Keratinocyte (primary cell): ENCODE measurements at regions not wholly inside any gene's neighbourhood (a gene's known extent, or its start where the extent isn't known, plus 50 kb on each side); places are given as distances from the start of the nearest gene placed in this dataset.

ENCODE experiments used
- DNase-seq: peaks from one replicate; pipeline ENCODE4 v3.0.0-alpha.2; 2011; ENCODE audit warnings: low read depth, missing footprints, low spot score
- FAIRE-seq: peaks from 2 replicates; lab custom pipeline; 2011; peaks lifted over from hg19 to GRCh38; lab: Jason Lieb, UNC
- H2AFZ ChIP-seq: 2 replicates; pipeline ENCODE4 v1.6.0; 2012; ENCODE audit warnings: low read length, control low read depth, inconsistent platforms; ENCODE audit not compliant: control insufficient read depth
- H3K27ac ChIP-seq: 2 replicates; pipeline ENCODE4 v1.5.1; 2011; ENCODE audit warnings: low read length; ENCODE audit not compliant: control insufficient read depth, insufficient read depth
- H3K27me3 ChIP-seq: 3 replicates; pipeline ENCODE4 v1.6.0; 2011; ENCODE audit warnings: low read length; ENCODE audit not compliant: control insufficient read depth, insufficient read depth; ENCODE audit errors: extremely low read depth
- H3K36me3 ChIP-seq, 2 experiments: 2 replicates in 1 of 2; 3 replicates in 1 of 2; pipeline ENCODE4 v1.5.1; 2011; ENCODE audit warnings: low read length in 2 of 2, mild to moderate bottlenecking in 1 of 2; ENCODE audit not compliant: control insufficient read depth in 2 of 2, insufficient read depth in 2 of 2; ENCODE audit errors: extremely low read depth in 1 of 2
- H3K4me1 ChIP-seq: 3 replicates; pipeline ENCODE4 v1.5.1; 2011; ENCODE audit warnings: low read length; ENCODE audit not compliant: control insufficient read depth, insufficient read depth; ENCODE audit errors: extremely low read depth
- H3K4me2 ChIP-seq: 3 replicates; pipeline ENCODE4 v1.6.0; 2011; ENCODE audit warnings: low read depth, low read length; ENCODE audit not compliant: control insufficient read depth, insufficient read depth; ENCODE audit errors: extremely low read depth
- H3K4me3 ChIP-seq, 3 experiments: fragments of 200-600 bp in 1 of 3; sonication (generic) in 1 of 3; 2 replicates in 2 of 3; 3 replicates in 1 of 3; pipeline ENCODE4 v1.5.1; 2011 to 2016; ENCODE audit warnings: low read length in 3 of 3, mild to moderate bottlenecking in 3 of 3, control low read depth in 2 of 3, inconsistent platforms in 1 of 3, low read depth in 1 of 3, mixed read lengths in 1 of 3, mixed run types in 1 of 3, moderate library complexity in 1 of 3; ENCODE audit not compliant: control insufficient read depth in 2 of 3, insufficient read depth in 2 of 3; ENCODE audit errors: extremely low read depth in 1 of 3
- H3K79me2 ChIP-seq: 2 replicates; pipeline ENCODE4 v1.6.0; 2012; ENCODE audit warnings: low read length; ENCODE audit not compliant: control insufficient read depth, insufficient read depth
- H3K9ac ChIP-seq: 3 replicates; pipeline ENCODE4 v1.6.0; 2011; ENCODE audit warnings: low read length; ENCODE audit not compliant: control insufficient read depth, insufficient read depth; ENCODE audit errors: extremely low read depth
- H3K9me1 ChIP-seq: 3 replicates; pipeline ENCODE4 v1.6.0; 2011; ENCODE audit warnings: low read length; ENCODE audit not compliant: control insufficient read depth, insufficient read depth; ENCODE audit errors: extremely low read depth
- H3K9me3 ChIP-seq: 2 replicates; pipeline ENCODE4 v1.5.1; 2012; ENCODE audit warnings: low read depth, low read length; ENCODE audit not compliant: control insufficient read depth
- H4K20me1 ChIP-seq: 3 replicates; pipeline ENCODE4 v1.6.0; 2011; ENCODE audit warnings: low read length; ENCODE audit not compliant: control insufficient read depth, insufficient read depth; ENCODE audit errors: extremely low read depth
- EZH2 ChIP-seq: IDR thresholded peaks from one replicate; pipeline ENCODE4 v1.6.1; 2012; ENCODE audit warnings: inconsistent platforms, mild to moderate bottlenecking, low read length, moderate library complexity
- dilution Hi-C: fragments of 300-500 bp; cut with MboI; formaldehyde crosslinking; loops from one replicate; pipeline ENCODE4 v1.7.0; 2020; ENCODE audit warnings: low sequenced_read_pairs; ENCODE audit not compliant: extremely low pct_ligation_motif_present
- TF ChIP-seq, protein P1 (sequence below), 3 experiments: IDR thresholded peaks in 1 of 3; conservative IDR thresholded peaks in 1 of 3; optimal IDR thresholded peaks in 1 of 3; 2 replicates in 2 of 3; 3 replicates in 1 of 3; pipeline versions ENCODE3 to v1.5.1; 2011; ENCODE audit warnings: low read length in 3 of 3, mild to moderate bottlenecking in 3 of 3, moderate library complexity in 2 of 3, control low read depth in 1 of 3, inconsistent platforms in 1 of 3; ENCODE audit not compliant: insufficient read depth in 2 of 3; ENCODE audit errors: extremely low read depth in 1 of 3

- no peak overlapping the region for H2AFZ ChIP-seq
- DNase-seq (no peak), FAIRE-seq (no peak)
- H4K20me1 ChIP-seq, result no peaks in the 10 kb centered on the region
- no peaks in the 10 kb centered on the region for H3K4me1 ChIP-seq
- H3K4me2 ChIP-seq, result no peak overlapping the region
- no peaks in the 10 kb centered on the region for H3K9me3 ChIP-seq
- H3K27me3 ChIP-seq, result no peaks in the 10 kb centered on the region
- H3K4me3 ChIP-seq, result no peak overlapping the region
- no peak overlapping the region for H3K9ac ChIP-seq
- TF ChIP-seq EZH2, result no peak
- TF ChIP-seq, protein P1, sequence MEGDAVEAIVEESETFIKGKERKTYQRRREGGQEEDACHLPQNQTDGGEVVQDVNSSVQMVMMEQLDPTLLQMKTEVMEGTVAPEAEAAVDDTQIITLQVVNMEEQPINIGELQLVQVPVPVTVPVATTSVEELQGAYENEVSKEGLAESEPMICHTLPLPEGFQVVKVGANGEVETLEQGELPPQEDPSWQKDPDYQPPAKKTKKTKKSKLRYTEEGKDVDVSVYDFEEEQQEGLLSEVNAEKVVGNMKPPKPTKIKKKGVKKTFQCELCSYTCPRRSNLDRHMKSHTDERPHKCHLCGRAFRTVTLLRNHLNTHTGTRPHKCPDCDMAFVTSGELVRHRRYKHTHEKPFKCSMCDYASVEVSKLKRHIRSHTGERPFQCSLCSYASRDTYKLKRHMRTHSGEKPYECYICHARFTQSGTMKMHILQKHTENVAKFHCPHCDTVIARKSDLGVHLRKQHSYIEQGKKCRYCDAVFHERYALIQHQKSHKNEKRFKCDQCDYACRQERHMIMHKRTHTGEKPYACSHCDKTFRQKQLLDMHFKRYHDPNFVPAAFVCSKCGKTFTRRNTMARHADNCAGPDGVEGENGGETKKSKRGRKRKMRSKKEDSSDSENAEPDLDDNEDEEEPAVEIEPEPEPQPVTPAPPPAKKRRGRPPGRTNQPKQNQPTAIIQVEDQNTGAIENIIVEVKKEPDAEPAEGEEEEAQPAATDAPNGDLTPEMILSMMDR (optimal IDR thresholded peaks at IDR 0.05 in 1 of 3, IDR thresholded peaks at IDR 0.05 in 1 of 3, conservative IDR thresholded peaks at IDR 0.05 in 1 of 3; ENCODE audit: extremely low read depth in 1 of 3, insufficient read depth in 2 of 3, low read length in 3 of 3), result no peak
- H3K36me3 ChIP-seq, result no peaks in the 10 kb centered on the region
- H3K9me1 ChIP-seq, result no peaks in the 10 kb centered on the region
- dilution Hi-C loops, result no loop called here
- no peaks in the 10 kb centered on the region for H3K79me2 ChIP-seq
- no peak overlapping the region for H3K27ac ChIP-seq
Observed at GRCh38 chr5:99133921-99134320, 205.1 kb upstream of the CHD1 start.

GRCh38 chr5:99129768-99130501, 201.1 kb upstream of the CHD1 start:
- dilution Hi-C loops, result no loop called here

More at GRCh38 chr5:99129768-99130501, 201.1 kb upstream of the CHD1 start:
- no peak overlapping the region for H3K4me2 ChIP-seq
- no peaks in the 10 kb centered on the region for H3K79me2 ChIP-seq
- no peak overlapping the region for H3K27ac ChIP-seq
- H3K36me3 ChIP-seq, result no peaks in the 10 kb centered on the region
- H3K4me3 ChIP-seq, result no peak overlapping the region
- no peaks in the 10 kb centered on the region for H3K27me3 ChIP-seq
- no peaks in the 10 kb centered on the region for H3K4me1 ChIP-seq
- TF ChIP-seq, protein P1 (optimal IDR thresholded peaks at IDR 0.05 in 1 of 3, IDR thresholded peaks at IDR 0.05 in 1 of 3, conservative IDR thresholded peaks at IDR 0.05 in 1 of 3; ENCODE audit: extremely low read depth in 1 of 3, insufficient read depth in 2 of 3, low read length in 3 of 3), result no peak
- no peak for TF ChIP-seq EZH2
- no peaks in the 10 kb centered on the region for H4K20me1 ChIP-seq
- H2AFZ ChIP-seq, result no peak overlapping the region
- no peaks in the 10 kb centered on the region for H3K9me3 ChIP-seq
- DNase-seq (no peak), FAIRE-seq (no peak)
- no peak overlapping the region for H3K9ac ChIP-seq
- H3K9me1 ChIP-seq, result no peaks in the 10 kb centered on the region
